ENCODE measurements at regions not wholly inside any gene's neighbourhood (a gene's known extent, or its start where the extent isn't known, plus 50 kb on each side); places are given as distances from the start of the nearest gene placed in this dataset.

DNA sequence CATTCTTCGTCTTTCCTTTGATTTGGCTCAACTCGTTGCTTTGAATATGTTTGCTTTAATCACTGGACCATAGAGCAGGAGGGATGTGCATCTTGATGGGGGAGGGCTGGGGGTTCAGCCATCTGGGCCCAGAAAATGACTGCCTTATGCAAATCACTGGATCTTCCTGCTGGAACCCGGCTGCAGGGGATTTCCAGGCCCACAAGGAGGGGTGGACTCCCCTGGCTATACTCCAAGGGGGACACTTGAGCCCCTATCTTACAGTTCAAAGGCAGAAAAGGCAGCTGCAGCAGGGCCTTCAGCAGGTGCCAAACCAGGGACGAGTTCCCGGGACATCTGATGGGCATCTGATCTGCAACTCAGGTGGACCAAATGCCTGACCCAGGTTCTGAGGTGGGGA lies 122.5 kb downstream of the DICER1 start:
- peak in 2 of 42 donors; percentile 15 to 25 for DNase-seq
- intact Hi-C loops (cut with DNase I): no loop called here

DNA sequence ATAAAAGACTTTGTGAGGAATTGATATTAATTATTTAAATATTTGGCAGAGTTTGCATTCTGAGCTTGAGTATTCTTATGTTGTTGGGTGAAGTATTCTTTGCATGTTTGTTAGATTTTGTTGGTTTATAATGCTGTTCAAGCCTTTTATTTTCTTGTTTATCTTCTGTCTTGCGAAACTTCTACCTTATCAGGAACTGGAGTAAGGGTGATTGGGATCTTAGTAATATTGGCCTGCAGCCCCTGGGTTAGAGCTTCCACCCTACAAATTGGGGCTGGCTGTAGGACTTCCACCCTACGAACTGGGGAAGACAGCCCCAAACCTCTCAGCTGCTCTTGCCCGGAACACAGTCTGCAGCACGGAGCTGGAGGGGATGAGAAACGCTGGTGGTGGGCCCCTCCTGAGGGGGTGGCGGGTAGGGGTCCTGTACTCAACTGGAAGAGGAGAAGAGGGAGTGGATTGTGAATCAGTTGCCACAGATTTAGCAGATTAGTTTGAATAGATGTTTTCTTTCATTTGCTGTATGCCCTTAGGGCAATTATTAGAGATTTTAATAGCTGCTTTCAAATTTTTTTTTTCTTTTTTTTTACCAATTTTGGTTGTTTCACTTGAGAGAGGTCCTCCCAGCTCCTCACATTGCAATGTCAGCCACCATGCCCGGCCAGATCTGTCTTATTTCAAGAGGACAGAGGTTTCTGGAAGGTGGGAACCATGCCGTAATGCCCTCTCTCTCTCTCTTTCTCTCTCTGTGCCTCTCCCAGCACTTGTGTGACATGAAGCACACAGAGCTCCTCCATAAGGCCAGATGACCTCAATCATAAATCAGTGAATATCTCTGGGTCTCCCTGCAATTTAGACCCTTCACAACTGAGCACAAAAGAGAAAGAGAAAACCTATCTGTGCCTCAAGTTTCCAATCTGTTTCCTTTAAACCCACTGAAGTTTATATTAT lies 123.4 kb downstream of the DICER1 start:
- DNase-seq: peak in 2 of 42 donors; percentile 16 to 23
- intact Hi-C loops (cut with DNase I): no loop called here

DNA sequence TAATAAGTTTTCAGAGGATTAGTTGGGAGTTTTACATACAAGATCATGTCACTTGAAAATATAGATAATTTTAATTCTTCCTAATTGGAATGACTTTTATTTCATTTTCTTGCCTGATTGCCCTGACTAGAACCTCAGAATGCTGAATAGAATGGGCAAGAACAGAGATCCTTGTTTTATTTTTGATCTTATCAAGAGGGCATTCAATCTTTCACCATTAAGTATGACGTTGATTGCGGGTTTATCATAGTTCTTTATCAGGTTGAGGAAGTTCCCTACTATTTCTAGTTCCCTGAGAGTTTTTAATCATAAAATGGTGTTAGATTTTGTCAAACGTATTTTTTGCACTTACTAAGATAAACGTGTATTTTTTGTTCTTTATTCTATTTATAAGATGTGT lies 124.3 kb downstream of the DICER1 start:
- intact Hi-C loops (cut with DNase I): no loop called here
- no peak for DNase-seq

- intact Hi-C loops (cut with DNase I): no loop called here
- peak in 2 of 42 donors; percentile 10 to 12 for DNase-seq
These were observed 130.4 kb downstream of the DICER1 start for GRCh38 chr14:95026851-95027463.

- intact Hi-C loops (cut with DNase I): no loop called here
- DNase-seq: peak in 1 of 42 donors; percentile 20
These were observed 131.4 kb downstream of the DICER1 start for GRCh38 chr14:95025941-95026340.

DNA sequence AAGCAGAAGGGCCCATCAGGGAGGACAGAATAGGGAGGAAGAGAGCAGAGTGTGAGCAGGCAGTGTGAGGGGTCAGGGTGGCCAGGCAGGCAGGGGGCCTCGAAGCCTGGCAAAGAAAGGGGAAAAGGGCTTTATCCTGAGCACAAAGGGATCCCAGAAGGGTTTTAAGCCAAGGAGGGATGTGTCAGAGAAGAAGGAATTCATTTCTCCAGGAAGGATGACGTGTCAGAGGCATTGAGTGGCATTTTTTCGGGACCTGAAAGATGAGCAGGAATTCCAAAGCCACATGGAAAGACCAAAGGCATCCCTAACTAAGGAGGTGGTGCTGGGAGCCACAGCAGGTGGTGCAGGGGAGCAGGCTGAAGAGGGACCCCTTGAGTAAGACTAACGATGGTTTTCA lies 132.1 kb downstream of the DICER1 start:
- DNase-seq: no peak
- intact Hi-C loops (cut with DNase I): no loop called here

GRCh38 chr14:95024380-95024779 lies 132.9 kb downstream of the DICER1 start:
- peak in 1 of 42 donors; percentile 27 for DNase-seq
- intact Hi-C loops (cut with DNase I): no loop called here

DNA sequence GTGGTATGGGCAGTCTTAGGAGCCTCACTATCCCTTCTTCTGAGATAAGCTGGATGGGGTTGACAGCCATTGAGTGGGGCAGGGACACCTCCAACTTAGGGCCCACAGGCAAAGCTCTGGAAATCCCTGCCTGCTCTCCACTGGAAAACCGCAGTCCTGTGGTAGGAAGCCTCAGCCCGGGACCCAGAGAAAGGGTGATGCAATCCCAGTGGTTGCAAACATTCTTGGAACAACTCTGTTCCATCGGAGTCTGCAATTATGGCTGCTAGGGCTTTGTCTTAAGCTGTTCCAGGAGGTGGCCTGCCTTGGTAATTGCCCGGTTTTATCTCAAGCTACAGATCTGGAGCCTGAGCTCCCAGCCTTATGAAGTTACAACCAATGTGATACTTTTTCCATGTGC lies 133.4 kb downstream of the DICER1 start:
- intact Hi-C loops (cut with DNase I): no loop called here
- peak in 1 of 42 donors; percentile 15 for DNase-seq

DNA sequence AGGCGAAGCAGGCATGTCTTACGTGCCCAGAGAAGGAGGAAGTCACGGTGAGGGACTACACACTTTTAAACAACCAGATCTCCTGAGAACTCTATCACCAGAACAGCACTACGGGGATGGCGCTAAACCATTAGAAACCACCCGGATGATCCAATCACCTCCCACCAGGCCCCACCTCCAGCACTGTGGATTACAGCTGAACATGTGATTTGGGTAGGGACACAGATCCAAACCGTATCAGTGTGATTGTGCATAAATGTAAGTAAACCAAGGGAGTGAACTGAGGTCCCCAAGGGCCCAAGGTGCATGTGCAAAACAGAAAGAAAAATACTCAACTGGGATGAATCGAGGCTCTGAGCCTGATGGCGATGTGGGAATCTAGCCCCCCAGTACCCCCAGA lies 134.2 kb downstream of the DICER1 start:
- DNase-seq: no peak
- intact Hi-C loops (cut with DNase I): no loop called here

DNA sequence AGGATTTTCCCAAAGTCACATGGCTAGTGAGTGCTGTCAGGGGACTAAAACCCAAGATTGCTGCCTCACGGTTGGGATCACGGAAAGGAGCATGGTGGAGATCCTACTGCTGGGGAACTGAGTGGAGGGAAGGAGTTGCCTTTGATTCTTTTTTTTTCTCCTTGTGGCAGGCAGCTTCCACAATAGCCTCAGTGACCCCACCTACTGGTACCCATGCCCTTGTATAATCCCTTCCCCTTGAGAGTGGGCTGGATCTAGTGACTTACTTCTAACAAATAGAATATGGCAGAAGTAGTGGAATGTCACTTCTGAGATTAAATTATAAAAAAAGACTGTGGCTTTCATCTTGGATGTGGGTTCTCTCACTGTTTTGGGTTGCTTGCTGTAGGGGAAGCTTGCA lies 135.7 kb downstream of the DICER1 start:
- intact Hi-C loops (cut with DNase I): no loop called here
- peak in 1 of 42 donors; percentile 17 for DNase-seq

- intact Hi-C loops (cut with DNase I): no loop called here
These were observed 138.5 kb downstream of the DICER1 start for GRCh38 chr14:95018821-95019220.

DNA sequence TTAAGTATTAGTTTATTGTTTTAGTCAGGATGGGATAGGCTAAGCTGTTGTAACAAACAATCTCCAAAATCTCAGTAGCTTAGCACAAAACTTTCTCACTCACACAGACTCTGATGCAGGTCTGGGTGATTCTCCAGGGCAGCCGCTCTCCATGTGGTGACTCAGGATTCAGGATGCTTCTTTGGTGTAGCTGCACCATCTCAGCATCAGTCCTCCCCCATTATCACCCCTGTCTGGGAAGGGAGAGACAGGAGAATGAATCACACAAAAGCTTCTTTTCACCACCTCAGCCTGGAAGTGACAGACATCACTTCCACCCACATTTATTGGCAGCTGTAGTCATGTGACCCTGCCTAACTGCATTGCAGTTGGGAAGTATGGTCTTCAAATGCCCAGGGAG lies 142.3 kb downstream of the DICER1 start:
- no peak for DNase-seq
- intact Hi-C loops (cut with DNase I): no loop called here

More at GRCh38 chr14:95018821-95019220, 138.5 kb downstream of the DICER1 start:
- peak in 1 of 42 donors; percentile 1 for DNase-seq

DNA sequence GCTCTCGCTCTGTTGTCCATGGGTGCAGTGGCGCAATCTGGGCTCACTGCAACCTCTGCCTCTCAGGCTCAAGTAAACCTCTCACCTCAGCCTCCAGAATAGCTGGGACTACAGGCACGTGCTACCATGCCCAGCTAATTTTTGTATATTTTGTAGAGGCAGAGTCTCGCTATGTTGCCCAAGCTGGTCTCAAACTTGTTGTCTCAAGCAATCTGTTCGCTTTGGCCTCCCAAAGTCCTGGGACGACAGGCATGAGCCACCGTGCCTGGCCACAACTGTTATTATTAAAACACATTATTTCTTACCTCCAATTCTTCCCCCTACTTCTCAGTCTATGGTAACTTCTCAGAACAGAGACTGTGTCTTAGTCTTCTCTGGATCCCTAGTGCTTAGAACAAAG lies 143.3 kb downstream of the DICER1 start:
- DNase-seq: no peak
- intact Hi-C loops (cut with DNase I): no loop called here

DNA sequence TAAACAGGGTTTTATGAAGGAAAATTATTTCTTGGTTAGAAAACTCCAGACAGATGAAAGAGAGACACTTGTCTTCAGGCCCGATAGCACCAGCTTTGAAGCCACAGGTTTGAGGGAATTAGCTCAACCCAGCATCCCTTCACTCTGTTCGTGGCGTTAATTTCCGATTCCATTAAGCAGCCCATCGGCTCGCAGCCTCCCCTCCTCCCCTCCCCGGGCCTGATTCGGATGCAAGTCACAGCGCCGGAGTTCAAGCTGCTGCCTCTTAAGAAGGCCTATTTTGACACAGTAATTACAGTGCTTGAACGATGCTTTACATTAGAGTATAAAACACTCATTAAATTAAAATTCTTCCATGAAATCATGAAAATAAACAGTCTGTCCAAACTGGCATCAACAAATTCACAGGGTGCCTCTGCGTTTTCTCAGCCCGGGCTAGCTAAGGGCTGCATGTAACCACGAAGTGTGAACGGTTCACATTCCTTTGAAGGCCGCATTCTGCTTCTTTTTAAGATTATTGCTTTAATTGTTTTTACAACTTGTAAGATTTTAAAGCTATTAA lies 145.8 kb downstream of the DICER1 start:
- intact Hi-C loops (cut with DNase I): no loop called here
- DNase-seq: peak in 17 of 42 donors; percentile 4 to 53 (median 17)

- no peak for DNase-seq
- intact Hi-C loops (cut with DNase I): no loop called here
These were observed 148.7 kb downstream of the DICER1 start for GRCh38 chr14:95008445-95009217.

DNA sequence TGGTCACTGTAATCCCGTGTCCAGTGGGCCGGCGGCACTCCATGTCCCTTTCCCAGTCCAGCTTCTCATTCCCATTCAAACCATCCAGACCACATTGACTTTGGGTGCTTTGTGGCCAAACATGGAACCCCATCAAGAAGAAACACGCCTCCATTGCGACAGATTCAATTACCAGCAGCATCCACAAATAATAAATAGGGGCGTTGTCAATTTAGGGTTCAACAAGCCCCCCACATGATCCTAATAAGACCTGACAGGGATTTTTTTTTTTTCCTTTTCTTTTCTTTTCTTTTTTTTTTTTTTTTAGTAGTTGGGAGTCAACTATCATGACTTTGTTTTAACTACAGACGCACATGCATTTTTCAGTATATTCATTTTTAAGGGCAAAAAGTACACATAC lies 149.4 kb downstream of the DICER1 start:
- intact Hi-C loops (cut with DNase I): no loop called here
- DNase-seq: no peak

- DNase-seq: no peak
- intact Hi-C loops (cut with DNase I): no loop called here
These were observed 150.8 kb downstream of the DICER1 start for GRCh38 chr14:95006479-95006878.

DNA sequence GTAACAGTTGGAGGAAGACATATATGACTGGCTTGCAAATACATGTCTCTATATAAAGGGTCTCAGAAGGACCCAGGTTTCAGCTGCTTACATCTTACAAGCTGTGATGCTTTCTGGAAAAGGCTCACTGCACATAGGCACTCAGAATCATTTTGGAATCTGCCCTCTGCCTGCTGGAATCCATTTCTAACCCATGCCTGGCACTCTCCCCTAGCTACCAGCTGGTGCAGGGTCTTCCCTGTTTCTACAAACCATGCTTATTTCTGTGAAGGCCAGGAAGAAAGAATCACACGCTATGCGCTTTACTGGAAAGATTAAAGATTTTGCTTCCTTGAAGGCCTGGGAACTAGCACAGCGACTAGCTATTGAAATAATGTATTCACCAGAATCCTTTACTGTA lies 151.3 kb downstream of the DICER1 start:
- intact Hi-C loops (cut with DNase I): no loop called here
- DNase-seq: no peak
